Stimulated activated CD8-positive, alpha-beta memory T cell treated with anti-CD3 and anti-CD28 coated beads, Interleukin-2, amount 100 ng/mL, for 1 hour (primary cell): ENCODE measurements at regions not wholly inside any gene's neighbourhood (a gene's known extent, or its start where the extent isn't known, plus 50 kb on each side); places are given as distances from the start of the nearest gene placed in this dataset.
A peak's percentile ranks its signal among the peaks of the same experiment; 100 is the strongest.

ENCODE experiments used
- DNase-seq, 2 donors: peaks; one replicate each; pipeline ENCODE4 v3.0.0-alpha.2; 2020; ENCODE audit warnings: low read depth in 2 of 2

- DNase-seq = no peak
Observed at GRCh38 chr3:124599779-124600693, 130.2 kb upstream of the UMPS start.

DNA sequence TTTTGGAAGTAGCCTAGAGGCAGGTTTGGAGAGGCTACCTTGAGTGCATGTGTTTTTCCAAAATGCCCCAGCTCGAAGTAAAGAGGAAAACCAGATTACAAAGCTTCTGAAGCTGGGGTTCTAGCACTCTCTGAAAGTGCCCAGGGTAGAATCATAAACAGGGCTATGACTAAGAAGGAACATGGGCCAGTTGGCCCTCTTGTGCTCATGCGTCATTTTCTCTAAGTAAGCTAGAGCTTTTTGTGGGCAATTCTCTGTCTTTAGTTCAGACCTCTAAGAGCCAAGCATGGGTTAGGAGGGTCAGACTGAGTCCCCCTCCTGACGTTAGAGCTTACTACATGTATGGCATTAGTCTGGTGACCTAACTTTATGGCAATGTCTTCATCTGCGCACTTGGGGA, 129.5 kb upstream of the UMPS start:
- DNase-seq = no peak

- DNase-seq = no peak
Observed at GRCh38 chr3:124601190-124601589, 129.1 kb upstream of the UMPS start.

GRCh38 chr3:124602980-124603627, 127.1 kb upstream of the UMPS start:
- no peak for DNase-seq

DNA sequence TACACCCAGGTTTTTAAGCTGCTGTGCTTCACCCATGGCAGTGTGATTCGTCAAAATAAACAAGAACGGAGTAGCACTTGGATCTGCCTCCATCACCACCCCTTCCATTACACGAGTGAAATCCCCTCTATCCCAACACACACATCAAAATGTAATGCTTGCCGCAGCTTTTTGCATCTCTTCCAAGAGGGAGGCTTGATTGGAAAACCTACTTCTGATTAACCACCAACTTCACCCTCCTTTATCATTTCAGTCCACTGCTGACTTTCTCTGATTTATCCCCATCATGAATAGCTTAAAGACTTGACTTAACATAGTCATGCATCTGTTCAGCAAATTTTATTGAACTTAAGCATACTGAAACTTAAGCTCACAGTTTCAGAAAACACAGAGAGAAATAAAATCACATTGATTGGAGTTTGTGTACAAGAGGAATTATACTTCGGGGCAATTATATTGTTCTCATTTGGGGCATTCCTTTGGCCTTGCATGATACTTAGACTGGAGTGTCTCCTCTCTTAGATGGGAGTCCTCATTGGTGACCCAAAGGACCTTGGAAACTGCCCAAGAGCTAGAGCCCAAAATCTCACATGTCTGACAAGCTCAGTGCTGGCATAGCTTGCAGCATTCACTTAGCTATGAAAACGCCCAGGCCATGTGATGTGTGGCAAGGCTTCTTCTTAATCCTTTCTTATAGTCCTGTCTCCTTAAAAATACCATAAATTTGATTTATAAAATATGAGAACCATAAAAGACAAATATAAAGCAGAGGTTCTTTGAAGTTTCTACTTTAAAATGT, 124.3 kb upstream of the UMPS start:
- no peak for DNase-seq

DNA sequence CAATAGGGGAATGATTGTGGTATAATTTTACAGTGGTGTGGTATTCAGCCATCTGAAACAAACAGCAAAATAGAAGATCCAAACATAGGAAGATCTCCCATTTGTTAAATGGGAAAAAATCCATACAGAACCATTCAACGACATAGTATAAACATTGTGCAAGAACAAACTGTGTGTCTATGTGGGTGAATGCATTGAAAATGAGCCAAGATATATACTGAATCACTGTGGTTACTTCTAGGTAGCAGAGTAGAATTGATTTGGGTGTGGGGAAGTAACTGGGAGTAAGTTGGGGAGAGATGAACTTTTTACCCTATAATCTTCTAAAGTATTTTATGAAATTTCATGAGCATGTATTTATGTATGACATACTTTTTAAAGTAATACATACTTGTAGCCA, 123.1 kb upstream of the UMPS start:
- no peak for DNase-seq

- DNase-seq = no peak
Observed at GRCh38 chr3:124609402-124609801, 120.8 kb upstream of the UMPS start.

DNA sequence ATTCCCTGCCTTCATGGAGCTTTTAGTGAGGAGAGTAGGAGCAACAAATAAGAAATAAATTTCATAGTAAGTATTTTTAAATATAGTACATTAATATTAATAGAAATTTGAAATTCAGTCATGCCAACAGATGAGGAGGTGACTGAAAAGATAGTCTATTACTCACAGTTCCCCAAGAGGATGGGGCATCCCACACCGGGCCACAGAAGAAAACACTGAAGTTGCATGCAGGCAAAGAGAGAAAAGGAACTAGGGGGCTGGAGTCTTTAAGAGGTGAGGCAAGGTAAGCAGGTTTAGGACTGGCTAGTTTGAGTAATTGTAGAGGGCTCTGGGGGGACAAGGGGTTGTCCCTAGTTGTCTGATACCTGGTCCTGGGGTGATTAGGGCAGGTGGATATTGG, 120.1 kb upstream of the UMPS start:
- no peak for DNase-seq

DNA sequence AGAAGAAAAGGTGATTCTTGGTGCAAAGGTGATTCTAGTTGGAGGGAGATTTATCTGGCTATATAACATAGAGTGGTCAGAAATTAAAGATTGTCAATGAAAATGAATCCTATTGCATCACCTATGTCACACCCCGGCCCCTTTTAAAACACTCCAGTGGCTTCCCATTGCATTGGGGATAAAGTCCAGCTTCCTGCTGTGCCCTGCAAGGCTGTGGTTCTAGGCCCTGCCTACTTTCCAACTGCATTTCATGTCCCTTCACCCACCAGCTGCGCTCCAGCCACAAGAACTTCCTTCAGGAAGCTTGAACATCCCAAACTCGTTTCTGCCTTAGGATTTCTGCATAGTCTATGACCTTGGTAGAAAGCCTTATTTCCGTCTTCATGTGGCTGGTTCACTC, 118.7 kb upstream of the UMPS start:
- DNase-seq = no peak

GRCh38 chr3:124615896-124616543, 114.2 kb upstream of the UMPS start:
- DNase-seq = no peak

DNA sequence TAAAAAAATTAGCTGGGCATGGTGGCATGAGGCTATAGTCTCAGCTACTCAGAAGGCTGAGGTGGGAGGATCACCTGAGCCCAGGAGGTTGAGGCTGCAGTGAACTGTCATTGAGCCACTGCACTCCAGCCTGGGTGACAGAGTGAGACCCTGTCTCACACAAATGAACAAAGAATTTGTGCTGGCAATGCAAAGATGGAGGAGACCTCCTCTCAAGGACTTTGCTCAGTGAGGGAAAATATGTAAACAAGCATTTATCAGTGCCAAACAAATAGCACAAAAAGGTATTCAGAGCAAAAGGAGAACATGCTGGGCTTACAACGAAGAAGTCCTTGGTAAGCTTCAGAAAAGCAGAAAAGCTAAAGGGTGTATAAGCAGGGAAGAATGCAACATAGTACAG, 113.1 kb upstream of the UMPS start:
- DNase-seq = no peak

DNA sequence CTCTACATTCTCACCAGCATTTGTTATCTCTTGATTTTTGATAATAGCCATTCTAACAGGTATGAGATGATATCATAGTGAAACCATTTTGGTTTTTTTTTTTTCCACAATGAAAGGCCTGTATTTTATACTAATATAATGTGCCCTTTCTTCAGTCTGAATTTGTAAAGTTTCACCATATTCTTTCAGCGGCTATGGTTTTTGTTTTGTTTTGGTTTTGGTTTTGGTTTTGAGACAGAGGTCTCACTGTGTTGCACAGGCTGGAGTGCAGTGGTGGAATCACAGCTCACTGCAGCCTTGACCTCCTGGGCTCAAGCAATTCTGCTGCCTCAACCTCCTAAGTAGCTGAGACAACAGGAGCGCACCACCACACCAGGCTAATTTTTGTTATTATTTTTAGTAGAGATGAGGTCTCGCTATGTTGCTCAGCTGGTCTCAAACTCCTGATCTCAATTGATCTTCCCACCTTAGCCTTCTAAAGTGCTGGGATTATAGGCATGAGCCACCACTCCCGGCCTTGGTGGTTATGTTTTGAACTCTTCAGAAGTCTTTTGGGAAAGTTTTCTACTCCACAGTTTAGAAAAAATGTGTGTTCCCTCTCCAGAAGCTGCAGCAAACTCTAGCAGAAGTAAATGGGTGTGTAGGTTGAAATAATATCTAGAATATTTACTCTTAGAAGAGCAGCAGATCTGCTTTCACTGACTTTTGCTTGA, 110.2 kb upstream of the UMPS start:
- DNase-seq = no peak

DNA sequence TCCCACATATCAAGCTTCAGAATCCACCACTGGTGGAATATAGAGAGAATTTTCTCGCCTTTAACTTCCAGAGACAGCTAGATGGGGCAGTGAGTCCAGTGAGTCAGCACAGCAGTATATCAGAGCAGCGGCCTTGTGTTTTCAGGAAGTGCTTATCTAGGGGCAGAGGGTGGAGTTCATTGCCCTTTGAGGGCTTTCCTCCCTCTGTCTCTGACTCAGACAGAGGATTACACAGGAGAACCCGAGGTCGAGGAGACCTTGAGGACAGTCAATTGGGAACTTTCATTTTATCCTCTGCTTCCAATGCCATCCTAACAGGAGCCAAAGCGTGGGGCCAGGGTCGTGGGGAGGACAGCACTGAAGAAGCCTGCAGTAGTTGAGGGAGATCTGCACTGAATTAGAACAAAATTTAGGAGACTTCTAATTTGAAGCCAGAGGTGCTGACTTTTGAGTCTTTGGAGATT, 109.6 kb upstream of the UMPS start:
- DNase-seq = peak in 1 of 2 donors; percentile 7

DNA sequence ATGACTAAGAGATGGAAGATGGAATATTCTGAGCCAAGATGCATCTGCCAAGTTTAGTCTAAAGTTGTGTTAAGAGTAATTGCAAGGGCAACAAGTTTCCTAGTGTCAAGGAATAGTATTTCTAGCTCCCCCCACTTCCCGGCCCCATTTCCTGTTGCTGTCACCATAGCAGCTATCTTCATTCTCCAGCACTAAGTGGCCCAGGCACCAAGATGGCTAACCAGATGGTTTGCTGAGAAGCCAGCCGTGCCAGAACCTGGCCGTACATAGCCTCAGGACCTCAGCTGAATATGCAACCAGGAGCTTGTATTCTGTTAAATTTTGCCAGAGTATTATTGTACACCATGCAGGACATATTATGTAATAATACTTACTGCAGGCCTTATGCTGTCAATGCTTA, 108.8 kb upstream of the UMPS start:
- no peak for DNase-seq

- no peak for DNase-seq
Observed at GRCh38 chr3:124625074-124625473, 105.2 kb upstream of the UMPS start.

DNA sequence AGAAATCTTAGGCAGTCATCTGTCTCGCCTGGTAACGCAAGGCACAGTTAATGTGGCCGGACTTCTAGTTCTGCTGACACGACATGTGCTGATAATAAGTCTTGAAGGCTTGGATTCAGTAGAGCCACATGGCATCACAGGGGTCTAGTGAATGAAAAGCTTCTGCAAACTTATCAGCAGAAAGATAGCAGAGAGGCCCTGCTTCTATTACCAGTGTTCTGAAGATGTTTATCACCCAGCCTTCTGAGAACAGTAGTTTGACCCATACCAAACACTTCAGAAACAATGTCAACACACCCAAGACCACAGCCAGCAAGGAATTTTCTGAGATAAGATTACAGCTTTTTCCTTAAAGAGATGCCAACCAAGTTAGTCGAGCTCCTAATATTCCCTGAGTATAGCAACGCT, 102.7 kb upstream of the UMPS start:
- no peak for DNase-seq

DNA sequence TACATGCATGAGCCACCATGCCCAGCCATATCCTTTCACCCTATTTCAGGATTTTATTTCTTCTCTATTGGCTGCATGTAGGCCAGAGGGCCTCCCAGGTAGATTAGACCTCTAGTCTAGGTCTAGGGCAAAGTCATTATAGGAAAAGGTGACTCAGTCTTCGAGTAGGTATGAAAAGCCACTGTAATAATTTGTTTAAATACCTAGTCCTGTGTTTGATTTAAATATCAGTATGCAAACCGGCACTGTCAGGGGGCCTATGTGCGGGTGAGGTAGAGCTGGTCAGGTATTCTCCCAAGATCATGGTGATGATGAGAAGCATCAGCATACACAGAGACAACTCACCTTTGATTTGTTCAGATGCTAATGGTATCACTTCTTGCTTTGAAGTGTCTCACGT, 101.4 kb upstream of the UMPS start:
- no peak for DNase-seq

DNA sequence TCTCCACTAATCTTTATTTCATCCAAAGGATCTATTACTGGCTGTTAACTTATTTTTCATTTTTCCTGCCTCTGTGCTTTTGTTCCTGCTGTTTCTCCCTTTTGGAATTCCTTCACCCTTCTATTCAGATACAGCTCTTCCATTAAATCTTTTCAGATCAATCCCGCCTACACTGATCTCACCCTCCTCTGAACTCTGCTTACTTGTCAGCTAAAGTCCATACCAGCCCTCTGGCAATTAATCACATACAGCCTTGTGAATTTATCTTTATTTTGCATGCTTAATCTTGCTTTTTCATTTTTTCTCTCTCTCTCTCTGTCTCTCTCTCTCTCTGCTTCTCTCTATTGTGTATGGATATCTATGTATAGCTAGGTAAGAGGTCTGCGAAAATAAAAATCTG, 100.8 kb upstream of the UMPS start:
- no peak for DNase-seq

DNA sequence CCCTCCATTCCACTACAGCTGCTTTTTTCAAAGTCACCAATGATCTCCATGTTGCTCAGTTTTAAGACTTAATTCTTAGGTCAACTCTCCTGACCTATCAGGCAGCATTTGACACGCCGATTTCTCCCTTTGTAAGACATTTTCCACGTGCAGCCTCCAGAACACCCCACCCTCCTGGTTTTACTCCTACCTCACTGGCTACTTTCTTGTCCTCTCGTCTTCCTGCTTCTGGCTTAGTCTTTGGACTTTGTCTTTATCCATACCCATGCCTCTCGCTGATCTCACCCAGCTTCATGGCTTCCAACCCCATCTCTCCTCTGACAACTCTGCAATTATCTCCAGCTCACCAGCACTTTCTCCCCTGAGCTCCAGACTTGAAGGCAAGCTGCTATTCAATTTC, 99.3 kb upstream of the UMPS start:
- DNase-seq = no peak

- no peak for DNase-seq
Observed at GRCh38 chr3:124631727-124632126, 98.5 kb upstream of the UMPS start.

GRCh38 chr3:124632566-124633140, 97.6 kb upstream of the UMPS start:
- no peak for DNase-seq
